IPS DF 19.7 (cell line): ENCODE measurements at regions not wholly inside any gene's neighbourhood (a gene's known extent, or its start where the extent isn't known, plus 50 kb on each side); places are given as distances from the start of the nearest gene placed in this dataset.
"Not testable (repeated sequence)": the region's sequence is repeated elsewhere in the genome, so short reads cannot be mapped to it uniquely, and the experiment has no call there.

Experiments
- DNase-seq: peaks from one replicate; pipeline ENCODE4 v3.0.0-alpha.2; 2013; ENCODE audit warnings: low read depth, low spot score

DNA sequence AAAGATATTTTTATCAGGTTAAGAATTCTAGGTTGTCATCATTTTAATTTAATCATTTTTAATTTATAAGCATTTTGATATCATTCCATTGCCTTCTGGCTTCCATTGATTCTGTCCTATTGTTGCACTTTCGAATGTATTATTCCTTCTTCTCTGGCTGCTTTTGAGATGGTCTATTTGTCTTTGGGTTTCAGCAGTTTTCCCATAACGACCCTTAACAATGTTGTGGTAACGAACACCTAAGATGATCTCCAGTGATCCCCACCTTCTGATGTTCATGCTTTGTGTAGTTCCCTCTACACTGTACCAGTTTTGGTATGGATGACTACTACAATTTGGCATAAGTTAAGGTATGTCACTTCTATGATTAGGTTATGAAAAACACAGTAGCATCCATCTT, 59.9 kb downstream of the MINAR1 start:
- no peak for DNase-seq

- no peak for DNase-seq
Measured at GRCh38 chr15:79494384-79494909, 62.3 kb downstream of the MINAR1 start.

DNA sequence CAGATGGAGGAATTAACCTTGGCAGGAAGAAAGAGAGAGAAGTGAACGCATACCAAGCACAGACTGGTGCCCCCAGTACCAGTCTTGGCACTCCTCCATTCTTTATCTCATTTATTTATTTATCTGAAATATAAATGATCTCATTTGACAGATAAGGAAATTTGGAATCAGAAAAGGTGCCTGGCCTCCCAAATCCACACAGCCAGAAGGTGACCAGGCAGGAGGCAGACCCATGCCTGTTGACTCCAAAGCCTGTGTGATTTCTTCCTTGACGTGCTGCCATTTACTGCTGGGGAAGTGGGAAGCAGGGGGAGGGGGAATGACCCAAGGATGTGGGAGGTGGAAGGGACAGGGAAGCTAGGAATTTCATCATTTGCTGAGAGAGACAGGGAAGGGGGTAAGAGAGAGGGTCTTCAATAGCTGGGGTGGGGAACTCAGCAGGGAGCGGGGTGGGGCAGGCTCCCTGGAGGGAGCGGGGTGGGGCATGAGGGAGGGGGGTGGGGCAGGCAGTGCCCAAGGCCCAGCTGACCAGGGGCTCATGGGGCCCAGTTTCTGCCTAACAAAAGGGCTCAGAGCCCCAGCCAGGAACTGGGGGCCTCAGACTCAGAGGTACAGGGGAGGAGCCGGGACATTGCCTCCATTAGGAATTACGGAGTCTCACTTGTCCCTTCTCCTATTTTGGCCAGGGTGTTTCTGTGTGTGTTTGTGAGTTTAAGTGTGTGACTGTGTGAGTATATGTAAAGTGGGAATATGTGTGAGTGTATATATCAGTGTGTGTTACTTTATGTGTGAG, 63.0 kb downstream of the MINAR1 start:
- no peak for DNase-seq

GRCh38 chr15:79495775-79496174, 63.6 kb downstream of the MINAR1 start:
- no peak for DNase-seq

GRCh38 chr15:79496838-79497237, 64.7 kb downstream of the MINAR1 start:
- no peak for DNase-seq

GRCh38 chr15:79501086-79501485, 69.0 kb downstream of the MINAR1 start:
- DNase-seq: no peak

GRCh38 chr15:79505956-79506355, 73.8 kb downstream of the MINAR1 start:
- DNase-seq: no peak

DNA sequence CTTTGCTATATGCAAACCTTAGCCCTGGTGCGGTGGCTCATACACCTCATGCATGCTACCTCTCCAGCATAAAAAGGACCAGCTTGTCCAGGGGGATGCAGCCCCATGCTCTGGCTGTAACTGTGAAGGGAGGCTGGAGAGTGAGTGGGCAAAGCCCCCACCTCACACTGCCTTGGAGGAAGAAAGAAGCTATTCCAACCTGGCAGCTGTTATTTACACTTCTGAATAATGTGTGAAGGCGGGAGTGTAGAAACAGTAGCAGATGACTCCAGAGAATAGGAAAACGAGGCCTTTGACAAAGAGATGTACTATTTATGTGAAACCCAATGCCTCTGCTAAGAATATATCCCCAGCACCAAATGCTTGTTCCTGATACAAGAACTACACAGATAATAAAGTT, 80.7 kb downstream of the MINAR1 start:
- DNase-seq: not testable (repeated sequence)

GRCh38 chr15:79513417-79513816, 81.3 kb downstream of the MINAR1 start:
- DNase-seq: no peak

DNA sequence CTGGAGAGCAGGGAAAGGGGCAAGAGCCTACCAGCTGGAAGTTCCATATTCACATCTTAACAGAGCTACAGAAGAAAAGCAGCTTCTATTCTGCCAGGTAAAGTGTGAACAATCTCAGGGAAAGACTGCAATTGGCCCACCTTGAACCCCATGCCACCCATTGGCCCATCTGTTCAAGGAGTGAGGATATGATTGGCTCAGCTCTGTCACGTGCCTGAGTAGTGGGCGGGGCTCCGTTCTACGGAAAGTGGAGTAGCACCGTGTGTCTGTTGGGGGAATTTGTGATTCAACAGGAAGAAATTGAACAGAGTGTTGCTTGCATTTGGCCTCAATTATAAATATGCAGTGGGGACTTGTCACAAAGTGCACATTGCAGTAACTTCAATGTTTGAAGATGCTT, 81.8 kb downstream of the MINAR1 start:
- no peak for DNase-seq

GRCh38 chr15:79515300-79516027, 83.3 kb downstream of the MINAR1 start:
- DNase-seq: no peak

- no peak for DNase-seq
Measured at GRCh38 chr15:79516155-79516554, 84.0 kb downstream of the MINAR1 start.

- no peak for DNase-seq
Measured at GRCh38 chr15:79516646-79517045, 84.5 kb downstream of the MINAR1 start.

GRCh38 chr15:79519628-79520027, 87.5 kb downstream of the MINAR1 start:
- no peak for DNase-seq

GRCh38 chr15:79520654-79521053, 88.5 kb downstream of the MINAR1 start:
- no peak for DNase-seq

- no peak for DNase-seq
Measured at GRCh38 chr15:79522656-79523055, 90.5 kb downstream of the MINAR1 start.

GRCh38 chr15:79523266-79523665, 91.1 kb downstream of the MINAR1 start:
- DNase-seq: no peak

DNA sequence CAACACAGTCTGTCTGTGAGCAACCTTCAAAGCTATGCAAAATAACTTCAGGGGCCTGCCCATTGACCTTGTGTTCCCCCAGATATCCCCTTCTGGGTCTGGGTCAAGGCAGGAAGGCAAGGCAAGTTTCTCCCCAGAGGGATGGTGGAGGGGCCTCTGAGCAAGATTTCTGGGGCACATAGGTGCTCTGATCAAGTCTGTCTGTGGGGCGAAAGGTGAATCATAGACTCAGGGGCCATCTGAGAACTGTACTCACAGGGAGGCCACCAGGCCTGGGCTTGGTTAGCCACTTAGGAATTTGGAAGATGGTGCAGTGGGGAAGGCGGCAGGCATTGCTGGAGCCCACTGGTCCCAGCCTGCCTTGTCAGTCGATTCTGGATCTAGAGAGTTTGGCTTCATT, 92.4 kb downstream of the MINAR1 start:
- no peak for DNase-seq

DNA sequence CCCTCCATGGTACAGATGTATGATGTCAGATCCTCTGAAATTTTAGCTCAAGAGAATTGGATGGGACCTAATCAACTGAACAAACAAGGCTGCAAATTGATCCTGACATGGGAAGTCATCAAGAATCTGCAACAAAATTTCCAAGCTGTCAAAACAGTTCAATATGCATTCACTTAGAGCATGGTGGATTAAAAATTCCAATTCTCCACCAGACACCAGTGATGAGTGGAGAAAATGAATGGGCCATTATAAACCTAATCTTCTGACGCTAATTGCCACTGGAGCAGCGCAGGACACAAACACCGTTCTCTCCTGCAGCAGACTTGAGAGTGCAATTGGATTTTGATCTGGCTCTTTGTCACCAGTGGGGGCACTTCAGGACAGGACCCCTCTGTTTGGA, 94.2 kb downstream of the MINAR1 start:
- no peak for DNase-seq

- DNase-seq: no peak
Measured at GRCh38 chr15:79527821-79528220, 95.7 kb downstream of the MINAR1 start.

DNA sequence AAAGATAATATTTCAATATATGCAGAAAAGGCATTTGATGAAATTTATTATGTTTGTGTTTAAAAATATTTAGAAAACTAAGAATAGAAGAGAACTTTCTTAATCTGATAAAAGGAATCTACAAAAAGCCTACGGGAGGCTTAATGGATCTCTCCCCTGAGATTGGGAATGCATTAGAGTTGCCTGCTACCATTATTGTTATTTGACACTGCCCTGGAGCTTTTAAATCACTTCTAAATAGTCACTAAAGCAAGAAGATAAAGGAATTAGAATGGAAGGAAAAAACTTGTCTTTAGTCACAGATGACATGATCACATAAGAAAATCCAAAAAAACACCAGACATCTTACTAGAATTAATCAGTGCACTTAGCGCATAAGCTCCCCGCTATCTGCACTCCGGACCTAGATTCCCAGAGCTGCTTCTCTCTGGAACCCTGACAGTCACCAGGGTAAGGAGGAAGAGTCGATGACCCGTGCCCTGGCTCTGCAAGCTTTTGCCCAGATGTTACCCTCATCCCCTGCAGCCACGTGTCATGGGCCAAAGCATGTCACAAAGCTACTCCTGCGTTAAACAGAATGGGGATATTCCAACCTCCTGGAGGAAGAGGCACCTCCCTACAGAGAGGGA, 97.1 kb downstream of the MINAR1 start:
- no peak for DNase-seq

- no peak for DNase-seq
Measured at GRCh38 chr15:79535536-79535935, 103.4 kb downstream of the MINAR1 start.
